Limb (tissue), 2 donors: ENCODE measurements at regions not wholly inside any gene's neighbourhood (a gene's known extent, or its start where the extent isn't known, plus 50 kb on each side); places are given as distances from the start of the nearest gene placed in this dataset.

Experiments used
- DNase-seq, 2 donors: peaks; one replicate each; pipeline ENCODE4 v3.0.0-alpha.2; 2016; ENCODE audit errors: extremely low spot score in 2 of 2

GRCh38 chr1:187236199-187236598, 407.4 kb downstream of the PLA2G4A start:
- DNase-seq = no peak

GRCh38 chr1:187236676-187237075, 407.9 kb downstream of the PLA2G4A start:
- no peak for DNase-seq

GRCh38 chr1:187237542-187237941, 408.8 kb downstream of the PLA2G4A start:
- DNase-seq = no peak

DNA sequence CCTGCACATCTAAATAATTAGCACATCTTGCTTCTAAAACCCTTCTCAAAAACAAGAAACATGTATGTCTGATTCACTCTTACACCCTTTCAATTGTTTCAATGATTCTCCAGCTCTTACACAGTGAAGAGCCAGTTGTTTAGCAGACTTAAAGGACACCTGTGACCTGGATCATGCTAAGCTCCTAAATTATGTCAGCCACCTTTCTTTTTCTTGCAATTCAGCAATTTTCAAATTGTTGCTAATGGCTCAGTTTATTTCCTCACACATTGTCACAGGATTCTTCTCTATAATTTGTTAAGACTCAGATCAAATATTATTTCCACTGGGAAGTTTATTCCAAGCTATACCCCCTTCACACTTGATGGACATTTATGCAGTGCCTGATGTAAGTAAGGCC, 413.2 kb downstream of the PLA2G4A start:
- no peak for DNase-seq

DNA sequence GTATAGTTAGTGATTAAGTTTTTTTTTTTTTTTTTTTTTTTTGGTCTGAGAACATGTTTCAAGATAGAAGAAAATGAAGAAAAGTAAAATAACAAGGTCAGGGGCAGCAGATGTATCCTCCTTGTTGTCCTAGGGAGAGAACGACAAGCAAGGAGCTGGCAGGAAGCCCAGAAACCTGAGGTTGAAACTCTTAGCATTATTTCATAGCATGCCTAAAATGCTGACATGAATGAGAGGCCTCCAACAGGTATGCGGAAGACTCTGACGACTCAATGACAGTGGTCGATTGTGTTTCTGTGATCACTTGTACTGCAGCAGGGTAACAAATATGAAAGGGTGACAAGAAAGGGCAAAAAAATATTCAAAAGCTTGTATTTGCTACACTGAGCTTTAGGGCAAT, 415.9 kb downstream of the PLA2G4A start:
- no peak for DNase-seq

- no peak for DNase-seq
These were observed 416.5 kb downstream of the PLA2G4A start for GRCh38 chr1:187245201-187245600.

DNA sequence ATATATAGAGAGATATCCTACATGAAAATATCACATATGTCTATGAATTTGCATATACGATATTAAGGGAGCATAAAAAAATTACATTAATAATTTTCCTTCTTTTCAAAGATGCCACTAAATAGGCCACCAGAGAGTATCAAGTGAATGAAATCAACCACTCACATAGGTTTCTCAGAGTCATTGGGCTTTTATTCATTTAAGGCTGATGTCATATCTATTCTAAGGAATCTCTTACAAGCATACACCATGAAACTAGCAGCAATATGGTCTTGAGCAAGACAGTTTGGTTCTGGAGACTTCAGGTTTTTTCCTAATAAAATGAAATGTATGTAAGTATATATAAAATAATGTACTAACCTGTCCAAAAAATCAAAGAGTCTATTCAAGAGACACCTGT, 420.4 kb downstream of the PLA2G4A start:
- no peak for DNase-seq

GRCh38 chr1:187252923-187253322, 424.2 kb downstream of the PLA2G4A start:
- no peak for DNase-seq

DNA sequence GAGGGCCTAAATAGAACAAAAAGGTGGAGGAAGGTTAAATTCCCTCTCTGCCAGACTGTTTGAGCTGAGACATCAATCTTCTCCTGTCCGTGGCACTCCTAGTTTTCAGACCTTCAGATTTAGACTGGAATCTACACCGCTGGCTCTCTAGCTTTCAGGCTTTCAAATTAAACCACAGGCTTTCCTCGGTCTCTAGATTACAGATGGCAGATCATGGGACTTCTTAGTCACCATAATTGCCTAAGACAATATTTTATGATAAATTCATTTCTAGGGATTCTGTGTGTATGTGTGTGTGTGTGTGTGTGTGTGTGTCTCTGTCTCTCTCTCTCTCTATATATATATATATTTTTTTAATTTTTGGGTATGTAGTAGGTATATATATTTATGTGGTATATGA, 428.7 kb downstream of the PLA2G4A start:
- DNase-seq = no peak

DNA sequence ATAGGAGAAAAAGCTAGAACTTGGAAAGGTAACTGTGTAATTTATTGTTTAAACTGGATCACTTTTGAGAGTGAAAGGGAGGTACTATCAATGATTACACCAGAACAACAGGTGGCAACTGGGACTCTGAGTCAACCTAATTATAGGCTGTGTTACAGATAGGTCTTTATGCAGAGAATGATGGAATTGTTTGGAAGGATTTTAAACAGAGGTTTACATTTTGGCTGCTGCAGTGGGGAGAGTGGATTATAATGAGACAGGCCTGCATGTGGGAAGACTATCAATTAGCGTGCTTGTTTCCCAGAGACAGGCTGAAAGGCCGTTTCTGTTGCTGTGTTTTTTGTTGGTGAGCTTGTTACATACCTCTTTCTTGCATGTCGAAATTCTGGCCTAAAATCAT, 432.9 kb downstream of the PLA2G4A start:
- no peak for DNase-seq

- no peak for DNase-seq
These were observed 434.0 kb downstream of the PLA2G4A start for GRCh38 chr1:187262731-187263130.

GRCh38 chr1:187264995-187265602, 436.4 kb downstream of the PLA2G4A start:
- DNase-seq = peak; percentile 48 to 57

DNA sequence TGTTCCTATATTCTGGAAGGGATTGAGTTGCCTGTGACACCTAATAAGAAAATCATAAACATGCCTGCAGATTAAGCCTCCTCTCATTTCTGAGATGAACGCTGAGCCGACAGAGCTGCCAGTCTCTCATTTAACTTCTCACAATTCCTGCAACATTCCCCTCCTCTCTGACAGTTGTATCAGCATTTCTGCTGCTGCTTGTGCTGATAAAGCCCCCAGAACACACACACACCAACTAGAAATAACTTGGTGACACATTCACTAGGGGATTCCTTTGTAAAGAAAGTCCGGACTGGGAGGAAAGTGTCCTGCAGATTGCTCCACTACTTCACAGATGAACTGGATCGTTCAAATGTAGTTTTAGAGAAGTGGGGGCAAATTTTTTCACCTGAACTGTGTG, 437.3 kb downstream of the PLA2G4A start:
- DNase-seq = no peak

GRCh38 chr1:187267827-187268226, 439.1 kb downstream of the PLA2G4A start:
- DNase-seq = no peak

GRCh38 chr1:187270256-187270655, 441.5 kb downstream of the PLA2G4A start:
- no peak for DNase-seq

- DNase-seq = no peak
These were observed 446.6 kb downstream of the PLA2G4A start for GRCh38 chr1:187275346-187275745.

- no peak for DNase-seq
These were observed 447.3 kb downstream of the PLA2G4A start for GRCh38 chr1:187275985-187276575.

GRCh38 chr1:187276677-187277076, 447.9 kb downstream of the PLA2G4A start:
- no peak for DNase-seq

- no peak for DNase-seq
These were observed 451.3 kb downstream of the PLA2G4A start for GRCh38 chr1:187280031-187280430.

- DNase-seq = no peak
These were observed 452.3 kb downstream of the PLA2G4A start for GRCh38 chr1:187281085-187281484.

DNA sequence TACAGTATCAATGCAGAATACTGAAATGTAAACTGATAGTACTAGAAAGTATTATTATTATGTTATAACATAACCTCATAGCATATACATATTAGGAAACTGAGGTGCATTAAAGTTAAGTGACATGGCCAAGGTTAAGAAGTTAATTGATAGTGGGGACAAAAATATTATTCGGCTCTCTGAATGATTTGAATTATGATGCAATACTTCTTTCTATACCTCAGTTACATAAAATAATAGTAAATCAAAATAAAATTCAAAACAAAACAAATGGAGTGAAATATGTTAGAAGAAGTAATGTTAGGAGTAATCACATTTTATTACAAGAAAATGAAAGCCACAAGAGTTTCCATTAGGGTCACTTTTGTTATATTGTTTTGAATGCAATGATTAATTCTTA, 455.2 kb downstream of the PLA2G4A start:
- DNase-seq = no peak

DNA sequence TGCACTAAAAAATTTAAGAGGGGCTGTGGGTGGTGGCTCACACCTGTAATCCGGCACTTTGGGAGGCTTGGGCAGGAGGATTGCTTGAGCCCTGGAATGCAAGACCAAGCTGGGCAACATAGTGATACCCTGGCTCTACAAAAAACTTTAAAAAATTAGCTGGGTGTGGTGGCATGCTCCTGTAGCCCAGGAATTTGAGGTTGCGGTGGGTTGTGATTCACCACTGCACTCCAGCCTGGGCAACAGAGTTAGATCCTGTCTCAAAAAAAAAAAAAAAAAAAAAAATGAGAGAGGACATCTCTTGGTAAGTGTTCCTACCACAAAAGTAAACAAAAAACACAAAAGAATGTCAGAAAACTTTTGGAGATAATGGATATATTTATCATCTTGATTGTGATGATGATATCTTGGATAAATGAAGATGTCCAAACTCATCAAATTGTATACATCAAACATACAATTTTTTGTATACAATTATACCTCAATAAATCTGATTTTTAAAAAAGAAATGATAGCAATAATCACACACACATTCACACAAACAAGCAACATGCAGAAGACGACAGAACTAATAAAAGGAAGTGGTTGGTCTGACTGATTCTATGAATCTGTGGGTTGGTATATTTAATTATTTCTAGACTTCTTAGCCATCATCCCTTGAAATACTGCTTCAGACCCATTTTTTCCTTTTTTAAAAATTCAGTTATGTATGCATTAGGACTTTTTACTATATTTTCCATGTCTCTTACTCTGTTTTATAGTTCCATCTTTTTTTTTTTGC, 465.9 kb downstream of the PLA2G4A start:
- no peak for DNase-seq

DNA sequence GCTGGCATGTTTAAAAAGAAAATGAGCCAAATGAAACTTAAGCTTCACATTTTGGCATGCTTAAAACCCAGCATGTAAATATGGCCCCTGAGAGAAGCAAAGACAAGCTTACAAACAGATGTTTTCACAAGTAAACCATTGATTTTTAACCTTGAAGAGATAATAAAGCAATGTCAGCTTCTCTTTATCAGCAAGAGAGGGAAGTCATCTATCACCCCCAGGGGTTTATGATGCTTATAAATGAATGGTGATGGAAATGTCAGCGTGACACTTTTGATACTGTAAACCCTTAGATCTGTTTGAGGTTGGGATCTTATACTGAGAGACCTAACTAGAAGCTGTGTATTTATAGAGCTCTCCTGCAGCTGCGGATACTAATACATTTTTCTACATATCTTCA, 471.3 kb downstream of the PLA2G4A start:
- no peak for DNase-seq
